Activated T-helper 2 cell treated with anti-CD3 and anti-CD28 coated beads, Interferon-gamma antibody, Interleukin-2, Interleukin-4, amounts not matched to agents 10 μg/mL and 5 μg/mL and 100 μg/mL, durations not matched to agents 14 hours and 24 hours and 36 hours (primary cell): ENCODE measurements at regions not wholly inside any gene's neighbourhood (a gene's known extent, or its start where the extent isn't known, plus 50 kb on each side); places are given as distances from the start of the nearest gene placed in this dataset.

ENCODE experiments used
- DNase-seq: peaks from one replicate; pipeline ENCODE4 v3.0.0; 2021; ENCODE audit warnings: low spot score
- H3K27ac Mint-ChIP-seq: one replicate; pipeline ENCODE4 v1.8.0; 2021; ENCODE audit warnings: mixed read lengths
- H3K27me3 Mint-ChIP-seq: one replicate; pipeline ENCODE4 v1.8.0; 2021; ENCODE audit warnings: low read depth, mixed read lengths
- H3K36me3 Mint-ChIP-seq: one replicate; pipeline ENCODE4 v1.8.0; 2021; ENCODE audit warnings: low read depth, mixed read lengths
- H3K4me1 Mint-ChIP-seq: one replicate; pipeline ENCODE4 v1.8.0; 2021; ENCODE audit warnings: low read depth, mixed read lengths
- H3K4me3 Mint-ChIP-seq: one replicate; pipeline ENCODE4 v1.8.0; 2021; ENCODE audit warnings: low read depth, mild to moderate bottlenecking, moderate library complexity, mixed read lengths
- H3K9me3 Mint-ChIP-seq: one replicate; pipeline ENCODE4 v1.8.0; 2021; ENCODE audit warnings: mixed read lengths
- intact Hi-C: fragments of 100-400 bp; cut with micrococcal nuclease; formaldehyde crosslinking; loops from one replicate; pipeline ENCODE4 v1.15.1; 2023

GRCh38 chr22:27262361-27262760 lies 539.2 kb downstream of the MN1 start:
- Mint-ChIP-seq H3K36me3 (no peaks in the 10 kb centered on the region), H3K27ac (no peak overlapping the region), H3K27me3 (no peaks in the 10 kb centered on the region), H3K4me1 (no peaks in the 10 kb centered on the region), H3K4me3 (no peak overlapping the region), H3K9me3 (peaks cover 5% of the 10 kb centered on the region)
- intact Hi-C loops, result no loop called here
- no peak for DNase-seq

DNA sequence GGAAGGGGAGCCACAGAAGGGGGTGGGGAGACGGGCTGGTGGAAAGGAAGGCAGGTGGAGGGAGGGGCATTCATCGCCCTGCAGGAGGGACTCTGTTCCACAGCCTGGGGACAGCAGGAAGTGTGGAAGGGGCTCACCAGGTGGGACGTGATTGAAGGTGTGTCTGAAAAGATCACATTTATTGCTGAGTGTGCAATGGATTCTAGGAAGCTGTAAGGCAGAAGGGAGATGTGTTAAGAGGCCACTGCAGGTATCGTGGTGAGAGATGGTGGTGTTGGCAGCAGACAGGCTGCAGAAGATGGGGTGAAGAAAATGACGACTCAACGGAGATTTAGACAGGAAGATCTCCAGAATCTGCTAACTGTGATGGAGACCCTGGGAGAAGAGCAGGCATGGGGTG lies 537.4 kb downstream of the MN1 start:
- Mint-ChIP-seq H3K9me3 (peaks cover 5% of the 10 kb centered on the region), H3K4me3 (no peak overlapping the region), H3K27ac (no peak overlapping the region), H3K36me3 (no peaks in the 10 kb centered on the region), H3K4me1 (no peaks in the 10 kb centered on the region), H3K27me3 (no peaks in the 10 kb centered on the region)
- DNase-seq, result no peak
- intact Hi-C loops, result no loop called here

DNA sequence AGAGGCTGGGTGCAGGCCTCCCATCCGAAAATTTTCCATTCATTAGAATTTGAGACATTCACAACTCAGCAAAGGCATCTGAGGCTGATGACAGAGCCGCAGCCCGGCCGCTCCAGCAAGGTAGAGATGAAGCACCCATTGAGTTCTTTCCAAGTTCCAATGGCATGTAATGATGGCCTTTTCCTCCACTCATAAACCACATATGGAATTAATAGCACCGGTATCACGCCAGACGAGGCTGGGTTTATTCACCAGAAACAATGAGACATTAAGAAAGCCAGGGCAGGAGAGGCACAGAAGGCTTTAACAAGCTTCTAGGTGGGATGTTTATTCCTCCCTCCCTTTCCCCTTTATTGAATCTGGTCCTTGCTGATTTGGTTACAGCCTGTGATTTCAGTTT lies 534.4 kb downstream of the MN1 start:
- no peaks in the 10 kb centered on the region for H3K36me3 Mint-ChIP-seq
- intact Hi-C loops, result no loop called here
- H3K4me3 Mint-ChIP-seq, result no peak overlapping the region
- no peak overlapping the region for H3K27ac Mint-ChIP-seq
- H3K27me3 Mint-ChIP-seq, result peaks cover 2% of the 10 kb centered on the region
- no peak for DNase-seq
- H3K4me1 Mint-ChIP-seq, result no peaks in the 10 kb centered on the region
- peaks cover 5% of the 10 kb centered on the region for H3K9me3 Mint-ChIP-seq

DNA sequence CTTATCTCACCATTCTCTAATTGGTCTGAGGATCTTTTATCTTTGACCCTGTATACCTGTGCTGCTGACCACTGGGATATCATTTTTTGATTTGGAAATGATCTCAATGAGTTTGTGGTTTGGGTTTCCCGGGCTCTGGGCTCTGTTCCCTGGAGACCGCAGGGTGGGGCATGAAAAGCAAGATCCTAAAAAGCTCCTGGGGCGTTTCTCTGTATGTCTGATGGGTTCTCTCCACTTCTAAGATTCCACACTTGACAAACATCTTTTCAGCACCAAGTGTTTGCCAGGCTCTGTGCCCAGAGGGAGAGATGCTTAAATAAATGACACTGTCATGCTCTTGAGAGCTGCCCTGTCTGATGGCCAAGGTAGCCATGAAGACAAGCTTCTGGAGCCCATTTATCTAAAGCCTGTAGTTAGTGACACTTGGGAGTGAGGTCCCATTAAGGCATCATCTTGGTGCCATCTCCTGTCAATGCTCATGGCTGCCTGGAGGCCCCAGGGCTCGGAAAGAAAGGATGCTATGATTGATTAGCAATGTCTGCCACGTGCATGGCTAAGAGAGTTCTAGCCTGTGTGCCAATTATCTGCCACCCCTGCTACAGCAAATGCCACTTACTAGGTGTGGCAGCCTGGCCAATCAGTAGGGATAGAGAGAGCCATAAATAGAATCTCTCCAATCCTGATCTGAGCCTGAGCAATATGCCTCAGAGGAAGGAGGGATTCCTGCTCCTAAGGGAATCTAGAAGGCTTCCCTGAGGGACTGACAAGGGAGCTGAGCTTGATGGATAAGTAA lies 531.6 kb downstream of the MN1 start:
- Mint-ChIP-seq H3K27me3 (peaks cover 2% of the 10 kb centered on the region), H3K36me3 (no peaks in the 10 kb centered on the region), H3K9me3 (no peaks in the 10 kb centered on the region), H3K27ac (no peak overlapping the region), H3K4me1 (no peaks in the 10 kb centered on the region), H3K4me3 (no peak overlapping the region)
- intact Hi-C loops, result no loop called here
- no peak for DNase-seq

DNA sequence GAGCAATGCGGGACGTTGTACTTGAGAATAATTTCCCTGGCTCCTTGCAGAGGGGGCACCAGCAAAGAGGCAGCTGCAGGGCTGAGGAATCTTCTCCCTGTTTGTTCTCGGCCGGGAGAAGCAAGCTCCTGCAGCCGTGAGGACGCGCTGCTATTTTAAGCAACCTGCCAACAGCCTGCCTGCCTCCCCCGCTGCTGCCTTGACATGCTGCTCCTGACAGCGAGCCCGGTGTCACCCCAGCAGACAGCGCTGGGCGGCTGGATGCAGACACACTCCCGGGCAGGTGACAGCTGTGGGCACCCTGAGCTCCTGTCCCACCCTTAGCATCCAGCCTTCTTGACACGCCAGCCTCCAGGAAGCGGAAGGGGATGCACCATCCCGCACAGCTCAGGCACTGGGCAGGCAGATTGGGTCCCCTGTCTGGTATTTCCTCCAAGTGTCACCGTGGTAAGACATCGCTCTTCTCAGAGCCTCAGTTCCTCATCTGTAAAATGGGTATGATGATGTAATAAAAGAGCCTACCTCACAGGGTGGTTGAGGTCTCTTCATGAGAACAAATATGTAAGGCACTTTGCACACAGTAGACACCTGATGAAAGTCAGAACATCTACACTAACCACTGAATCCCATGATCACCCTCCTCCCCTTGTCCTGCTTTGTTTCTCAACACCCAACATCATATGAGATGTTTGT lies 530.6 kb downstream of the MN1 start:
- Mint-ChIP-seq H3K27me3 (peaks cover 2% of the 10 kb centered on the region), H3K27ac (no peak overlapping the region), H3K4me3 (no peak overlapping the region), H3K4me1 (no peaks in the 10 kb centered on the region), H3K36me3 (no peaks in the 10 kb centered on the region), H3K9me3 (no peaks in the 10 kb centered on the region)
- no peak for DNase-seq
- intact Hi-C loops, result no loop called here

DNA sequence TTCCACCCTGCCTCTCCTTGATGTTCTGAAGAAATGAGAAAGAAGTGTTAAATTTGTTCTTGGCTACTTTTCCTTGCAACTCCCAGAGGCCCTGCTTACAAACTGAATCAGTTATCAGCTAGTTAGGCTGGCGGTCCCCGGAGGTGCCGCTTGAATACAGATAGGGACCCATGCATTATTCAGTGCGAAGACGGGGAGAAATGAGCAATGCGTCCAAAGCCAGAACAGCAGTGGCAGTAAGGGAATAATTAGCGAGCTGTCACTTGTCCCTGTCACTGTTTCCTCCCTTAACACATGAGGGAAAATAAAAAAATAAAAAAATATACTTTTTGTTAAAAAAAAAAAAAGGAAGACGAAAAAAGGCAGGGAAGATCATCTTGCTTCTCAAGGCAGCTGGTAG lies 528.1 kb downstream of the MN1 start:
- H3K36me3 Mint-ChIP-seq, result no peaks in the 10 kb centered on the region
- intact Hi-C loops, result no loop called here
- no peak for DNase-seq

DNA sequence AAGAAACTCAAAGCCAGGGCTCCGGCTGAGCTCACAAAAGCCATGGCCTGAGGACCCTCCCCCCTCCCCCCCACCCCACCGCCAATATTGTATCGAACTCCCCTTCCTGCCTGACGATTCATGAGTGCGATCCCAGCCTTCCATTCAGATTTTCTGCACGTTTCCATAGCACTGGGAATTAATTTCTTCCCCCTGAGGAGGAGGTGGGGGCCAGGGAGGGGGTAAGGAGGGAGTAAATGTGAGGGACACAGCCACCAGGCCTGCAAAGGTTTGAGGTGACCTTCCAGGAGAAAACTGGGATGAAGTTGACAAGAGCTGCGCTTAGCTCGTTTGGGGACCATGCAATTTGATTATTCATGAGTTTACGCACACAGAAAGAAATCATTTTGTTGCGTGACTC lies 527.7 kb downstream of the MN1 start:
- Mint-ChIP-seq H3K4me1 (no peaks in the 10 kb centered on the region), H3K4me3 (no peak overlapping the region), H3K9me3 (no peaks in the 10 kb centered on the region), H3K27ac (no peak overlapping the region), H3K36me3 (no peaks in the 10 kb centered on the region), H3K27me3 (peaks cover 2% of the 10 kb centered on the region)
- intact Hi-C loops, result no loop called here
- no peak for DNase-seq

More for the DNA sequence above, 528.1 kb downstream of the MN1 start:
- H3K4me1 Mint-ChIP-seq, result no peaks in the 10 kb centered on the region
- H3K4me3 Mint-ChIP-seq, result no peak overlapping the region
- no peak overlapping the region for H3K27ac Mint-ChIP-seq
- peaks cover 2% of the 10 kb centered on the region for H3K27me3 Mint-ChIP-seq
- H3K9me3 Mint-ChIP-seq, result no peaks in the 10 kb centered on the region

- no peak overlapping the region for H3K27ac Mint-ChIP-seq
- intact Hi-C loops, result no loop called here
These were observed 526.6 kb downstream of the MN1 start for GRCh38 chr22:27274770-27275449.

GRCh38 chr22:27278946-27279345 lies 522.6 kb downstream of the MN1 start:
- Mint-ChIP-seq H3K4me1 (no peaks in the 10 kb centered on the region), H3K36me3 (no peaks in the 10 kb centered on the region), H3K27ac (no peak overlapping the region), H3K27me3 (no peaks in the 10 kb centered on the region), H3K9me3 (peaks cover 5% of the 10 kb centered on the region), H3K4me3 (no peak overlapping the region)
- no peak for DNase-seq
- intact Hi-C loops, result no loop called here

More at GRCh38 chr22:27274770-27275449, 526.6 kb downstream of the MN1 start:
- Mint-ChIP-seq H3K36me3 (no peaks in the 10 kb centered on the region), H3K4me1 (no peaks in the 10 kb centered on the region), H3K9me3 (no peaks in the 10 kb centered on the region), H3K27me3 (peaks cover 2% of the 10 kb centered on the region), H3K4me3 (no peak overlapping the region)
- DNase-seq, result no peak

DNA sequence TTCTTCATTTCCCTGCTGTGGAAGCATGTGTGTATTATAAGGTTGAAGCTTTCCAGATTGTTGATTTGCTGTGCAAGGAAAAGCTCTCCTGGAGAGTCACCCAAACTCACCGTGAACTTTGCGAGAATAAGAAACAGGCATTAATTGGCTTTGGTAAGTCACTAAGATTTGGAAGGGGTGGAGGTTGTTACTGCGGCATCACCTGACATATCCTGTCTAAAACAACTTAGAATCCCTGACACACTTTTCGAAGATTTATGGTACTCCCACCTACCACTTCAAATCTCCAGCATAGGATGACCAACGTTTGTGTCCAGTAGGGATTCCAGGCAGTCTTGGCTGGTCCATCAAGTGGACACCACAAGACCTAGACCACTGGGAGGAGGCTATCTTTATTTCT lies 518.3 kb downstream of the MN1 start:
- Mint-ChIP-seq H3K27ac (no peak overlapping the region), H3K27me3 (no peaks in the 10 kb centered on the region), H3K36me3 (no peaks in the 10 kb centered on the region), H3K9me3 (peaks cover 5% of the 10 kb centered on the region), H3K4me3 (no peak overlapping the region), H3K4me1 (no peaks in the 10 kb centered on the region)
- DNase-seq, result no peak
- intact Hi-C loops, result no loop called here

DNA sequence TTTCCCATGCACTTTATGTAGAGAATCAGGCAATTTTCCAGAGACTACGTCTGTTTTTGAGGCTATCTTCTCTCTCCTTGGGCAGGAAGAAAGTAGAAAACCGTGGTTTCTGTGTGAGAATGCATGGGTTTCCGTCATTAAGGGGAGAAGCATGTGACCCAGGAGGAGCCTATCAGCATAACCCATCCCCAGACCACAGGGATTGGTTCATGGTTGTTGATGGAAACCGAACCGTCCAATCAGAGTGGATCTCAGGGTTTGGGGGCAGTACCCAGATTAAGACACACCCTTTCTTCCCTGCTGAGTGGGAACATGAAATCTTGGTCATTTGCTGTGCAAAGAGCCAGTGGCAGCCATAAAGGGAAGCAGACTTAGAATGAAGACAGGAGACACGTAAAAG lies 517.8 kb downstream of the MN1 start:
- Mint-ChIP-seq H3K36me3 (no peaks in the 10 kb centered on the region), H3K27ac (no peak overlapping the region), H3K4me1 (no peaks in the 10 kb centered on the region), H3K27me3 (no peaks in the 10 kb centered on the region), H3K9me3 (peaks cover 5% of the 10 kb centered on the region), H3K4me3 (no peak overlapping the region)
- intact Hi-C loops, result no loop called here
- no peak for DNase-seq

DNA sequence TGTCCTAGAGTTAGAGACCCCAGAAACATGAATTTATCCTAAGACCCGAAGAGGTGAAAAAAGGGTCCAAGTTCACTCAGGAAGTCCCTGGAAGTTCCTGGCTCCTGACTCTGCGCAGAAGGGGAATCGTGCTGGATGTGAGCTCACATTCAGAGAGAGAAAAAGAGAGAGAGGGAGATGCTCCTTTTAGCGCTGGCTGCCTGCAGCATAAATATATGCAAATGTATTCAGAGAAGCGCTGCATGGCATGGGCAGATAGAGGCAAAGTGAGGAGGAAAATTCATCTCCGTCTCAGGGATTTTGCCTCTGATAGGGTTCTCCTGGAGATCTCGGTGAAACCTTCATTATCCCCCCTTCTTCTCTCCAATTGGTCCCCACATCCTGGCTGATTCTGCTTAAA lies 517.2 kb downstream of the MN1 start:
- no peak for DNase-seq
- Mint-ChIP-seq H3K27ac (no peak overlapping the region), H3K27me3 (no peaks in the 10 kb centered on the region), H3K9me3 (peaks cover 5% of the 10 kb centered on the region), H3K4me1 (no peaks in the 10 kb centered on the region), H3K36me3 (no peaks in the 10 kb centered on the region), H3K4me3 (no peak overlapping the region)
- intact Hi-C loops, result no loop called here

- Mint-ChIP-seq H3K4me1 (no peaks in the 10 kb centered on the region), H3K4me3 (no peak overlapping the region), H3K27ac (no peak overlapping the region), H3K36me3 (no peaks in the 10 kb centered on the region), H3K27me3 (no peaks in the 10 kb centered on the region), H3K9me3 (peaks cover 5% of the 10 kb centered on the region)
- intact Hi-C loops, result no loop called here
- DNase-seq, result no peak
These were observed 514.8 kb downstream of the MN1 start for GRCh38 chr22:27286711-27287110.
